ENCODE measurements at regions not wholly inside any gene's neighbourhood (a gene's known extent, or its start where the extent isn't known, plus 50 kb on each side); places are given as distances from the start of the nearest gene placed in this dataset.

DNA sequence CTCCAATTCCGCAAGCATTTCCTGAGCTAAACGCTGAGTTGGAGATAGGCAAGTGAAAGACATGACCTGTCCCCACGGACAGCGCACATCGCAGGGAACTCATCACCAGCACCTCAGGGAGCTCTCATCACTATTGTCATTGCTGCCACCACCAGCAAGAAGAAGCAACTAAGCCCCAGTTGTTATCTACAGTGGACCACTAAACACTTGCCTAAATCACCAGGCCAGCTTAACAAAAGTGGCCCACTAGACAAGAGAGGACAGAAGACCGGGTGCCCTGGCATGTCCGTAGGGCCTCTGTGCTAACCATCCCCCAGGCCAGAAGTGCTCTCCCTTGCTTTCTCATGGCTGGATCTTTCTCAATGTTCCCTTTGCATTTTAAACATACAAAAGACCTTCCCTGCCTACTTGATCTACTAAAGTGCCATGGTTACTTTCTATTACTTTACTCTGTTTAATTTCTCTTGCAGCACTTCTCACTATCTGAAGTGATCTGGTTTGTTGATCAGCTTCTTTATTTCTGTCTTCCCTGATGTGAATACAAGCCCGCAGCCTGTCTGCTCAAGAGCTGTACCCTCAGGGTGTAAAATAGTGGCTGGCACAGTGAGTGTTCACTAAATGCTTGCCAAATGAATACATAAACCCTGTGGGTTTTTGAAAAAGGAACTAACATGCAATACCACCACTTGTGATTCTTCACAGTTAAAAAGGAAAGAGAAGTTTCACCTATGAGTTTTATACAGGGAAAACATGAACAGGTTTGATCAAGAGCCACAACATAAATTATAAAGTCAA is 60.9 kb upstream of the RFLNA start (continued):
- no peak for TF ChIP-seq RNF2 (IDR thresholded peaks at IDR 0.05; ENCODE audit: borderline replicate concordance, low read depth, low read length, missing control alignments, poor library complexity, severe bottlenecking)
- no peak for TF ChIP-seq TEAD4 (IDR thresholded peaks at IDR 0.05; ENCODE audit: low read depth, low read length)
- no peak for TF ChIP-seq CHD7 (IDR thresholded peaks at IDR 0.05; ENCODE audit: insufficient replicate concordance, low read length)
- no peak for TF ChIP-seq CEBPB (IDR thresholded peaks at IDR 0.05; ENCODE audit: low read depth, low read length)
